ENCODE measurements at regions not wholly inside any gene's neighbourhood (a gene's known extent, or its start where the extent isn't known, plus 50 kb on each side); places are given as distances from the start of the nearest gene placed in this dataset.

- in situ Hi-C loops (cut with HindIII; ENCODE audit: low sequenced_read_pairs), result no loop called here
Measured at GRCh38 chr7:116443646-116444045, 55.9 kb upstream of the CAV2 start.

GRCh38 chr7:116445447-116446211 lies 53.9 kb upstream of the CAV2 start:
- in situ Hi-C loops (cut with HindIII; ENCODE audit: low sequenced_read_pairs), result no loop called here

GRCh38 chr7:116446212-116446855 lies 53.2 kb upstream of the CAV2 start:
- in situ Hi-C loops (cut with HindIII; ENCODE audit: low sequenced_read_pairs), result no loop called here

GRCh38 chr7:116447436-116447835 lies 52.1 kb upstream of the CAV2 start:
- in situ Hi-C loops (cut with HindIII; ENCODE audit: low sequenced_read_pairs), result no loop called here

- in situ Hi-C loops (cut with HindIII; ENCODE audit: low sequenced_read_pairs), result no loop called here
Measured at GRCh38 chr7:116447966-116448839, 51.3 kb upstream of the CAV2 start.

GRCh38 chr7:116449441-116449840 lies 50.1 kb upstream of the CAV2 start:
- in situ Hi-C loops (cut with HindIII; ENCODE audit: low sequenced_read_pairs), result no loop called here

Data from DLD1 (cell line).